ENCODE measurements at regions not wholly inside any gene's neighbourhood (a gene's known extent, or its start where the extent isn't known, plus 50 kb on each side); places are given as distances from the start of the nearest gene placed in this dataset.

GRCh38 chr4:18881556-18881955 is 860.0 kb upstream of the LCORL start:
- no peaks in the 10 kb centered on the region for H3K36me3 Mint-ChIP-seq
- DNase-seq (ENCODE audit: low spot score in 2 of 2) (no peak), ATAC-seq (ENCODE audit: low read depth) (no peak)
- H3K27me3 Mint-ChIP-seq = no peaks in the 10 kb centered on the region
- no peaks in the 10 kb centered on the region for H3K4me1 Mint-ChIP-seq
- H3K27ac Mint-ChIP-seq = no peak overlapping the region
- H3K4me3 Mint-ChIP-seq = no peak overlapping the region
- H3K9me3 Mint-ChIP-seq = no peaks in the 10 kb centered on the region

DNA sequence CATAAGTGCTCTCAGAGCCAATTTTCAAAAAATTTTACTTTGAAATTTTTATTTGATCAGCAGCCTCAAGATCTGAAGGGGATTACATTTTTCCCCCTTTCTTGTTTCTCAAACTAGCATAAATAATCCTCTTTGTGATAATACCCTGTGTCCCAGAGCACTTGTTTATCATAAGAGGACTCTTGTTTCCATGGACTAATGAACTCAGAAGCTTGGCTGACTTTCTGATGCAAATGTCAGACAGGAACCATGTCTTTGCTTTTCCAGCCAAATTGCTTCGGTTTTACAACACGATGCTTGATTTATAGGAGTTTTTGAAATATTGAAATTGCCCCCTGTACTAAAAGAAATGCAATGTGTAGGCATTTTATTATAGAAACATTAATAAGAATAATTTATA is 859.3 kb upstream of the LCORL start:
- no peak overlapping the region for H3K4me3 Mint-ChIP-seq
- H3K36me3 Mint-ChIP-seq = no peaks in the 10 kb centered on the region
- no peak overlapping the region for H3K27ac Mint-ChIP-seq
- ATAC-seq (ENCODE audit: low read depth) = no peak
- DNase-seq (ENCODE audit: low spot score in 2 of 2) = no peak
- no peaks in the 10 kb centered on the region for H3K9me3 Mint-ChIP-seq
- no peaks in the 10 kb centered on the region for H3K27me3 Mint-ChIP-seq
- no peaks in the 10 kb centered on the region for H3K4me1 Mint-ChIP-seq

DNA sequence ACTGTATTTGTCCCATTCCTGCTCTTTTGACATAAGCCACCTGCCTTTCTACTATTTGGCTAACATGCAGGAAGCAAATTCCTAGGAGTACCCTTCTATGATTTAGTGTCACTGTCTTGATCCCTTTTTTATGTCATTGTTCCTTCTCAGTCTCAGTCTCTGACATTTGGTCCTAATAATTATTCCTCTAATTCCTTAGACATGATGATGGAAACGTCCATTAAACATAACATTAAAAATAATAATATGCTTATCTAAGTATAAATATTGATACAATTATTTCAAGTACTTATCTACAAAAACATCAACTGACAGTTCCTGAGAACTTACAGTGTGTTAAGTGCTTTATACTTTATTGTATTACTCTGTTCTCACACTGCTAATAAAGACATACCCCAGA is 857.0 kb upstream of the LCORL start:
- H3K4me1 Mint-ChIP-seq = no peaks in the 10 kb centered on the region
- no peak overlapping the region for H3K27ac Mint-ChIP-seq
- H3K4me3 Mint-ChIP-seq = no peak overlapping the region
- ATAC-seq (ENCODE audit: low read depth) = no peak
- H3K9me3 Mint-ChIP-seq = peaks cover 3% of the 10 kb centered on the region
- H3K27me3 Mint-ChIP-seq = no peaks in the 10 kb centered on the region
- no peaks in the 10 kb centered on the region for H3K36me3 Mint-ChIP-seq
- DNase-seq (ENCODE audit: low spot score in 2 of 2) = no peak

GRCh38 chr4:18869166-18869565 is 847.6 kb upstream of the LCORL start:
- Mint-ChIP-seq H3K27ac (no peak overlapping the region), H3K27me3 (no peaks in the 10 kb centered on the region), H3K9me3 (peaks cover 3% of the 10 kb centered on the region), H3K36me3 (no peaks in the 10 kb centered on the region), H3K4me3 (no peak overlapping the region), H3K4me1 (no peaks in the 10 kb centered on the region)
- no peak for ATAC-seq (ENCODE audit: low read depth)
- no peak for DNase-seq (ENCODE audit: low spot score in 2 of 2)

GRCh38 chr4:18860836-18861530 is 839.4 kb upstream of the LCORL start:
- no peaks in the 10 kb centered on the region for H3K36me3 Mint-ChIP-seq
- H3K4me1 Mint-ChIP-seq = no peaks in the 10 kb centered on the region
- ATAC-seq (ENCODE audit: low read depth) = no peak
- no peak for DNase-seq (ENCODE audit: low spot score in 2 of 2)
- no peak overlapping the region for H3K4me3 Mint-ChIP-seq
- no peaks in the 10 kb centered on the region for H3K27me3 Mint-ChIP-seq
- no peaks in the 10 kb centered on the region for H3K9me3 Mint-ChIP-seq
- no peak overlapping the region for H3K27ac Mint-ChIP-seq

GRCh38 chr4:18859468-18859867 is 837.9 kb upstream of the LCORL start:
- Mint-ChIP-seq H3K4me3 (no peak overlapping the region), H3K36me3 (no peaks in the 10 kb centered on the region), H3K4me1 (no peaks in the 10 kb centered on the region), H3K27me3 (no peaks in the 10 kb centered on the region), H3K9me3 (peaks cover 2% of the 10 kb centered on the region), H3K27ac (no peak overlapping the region)
- ATAC-seq (ENCODE audit: low read depth) = no peak
- no peak for DNase-seq (ENCODE audit: low spot score in 2 of 2)

- ATAC-seq (ENCODE audit: low read depth) (no peak), DNase-seq (ENCODE audit: low spot score in 2 of 2) (no peak)
- H3K4me1 Mint-ChIP-seq = no peaks in the 10 kb centered on the region
- H3K27ac Mint-ChIP-seq = no peak overlapping the region
- H3K9me3 Mint-ChIP-seq = peaks cover 2% of the 10 kb centered on the region
- no peaks in the 10 kb centered on the region for H3K36me3 Mint-ChIP-seq
- no peaks in the 10 kb centered on the region for H3K27me3 Mint-ChIP-seq
- H3K4me3 Mint-ChIP-seq = no peak overlapping the region
These were observed 836.8 kb upstream of the LCORL start for GRCh38 chr4:18858229-18858922.

DNA sequence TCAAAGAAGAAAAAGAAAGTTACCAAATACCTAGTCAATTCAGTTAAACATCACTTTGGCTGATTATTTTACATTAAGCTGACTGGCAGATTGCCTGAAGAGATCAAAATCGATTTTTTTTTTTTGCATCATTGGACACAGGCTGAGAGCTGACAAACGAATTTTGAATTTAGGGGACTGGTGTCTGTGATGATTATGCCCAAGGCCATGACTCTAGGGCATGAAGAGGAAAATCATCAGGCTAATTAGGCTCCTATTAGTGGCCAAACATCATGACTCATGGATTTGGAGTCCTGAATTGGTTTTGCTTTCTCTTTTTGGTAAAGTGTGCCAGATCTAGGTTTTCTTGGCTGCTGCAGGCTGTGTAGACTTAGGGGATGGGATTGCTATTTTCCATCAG is 829.3 kb upstream of the LCORL start:
- DNase-seq (ENCODE audit: low spot score in 2 of 2) = no peak
- Mint-ChIP-seq H3K4me1 (no peaks in the 10 kb centered on the region), H3K9me3 (peaks cover 4% of the 10 kb centered on the region), H3K36me3 (no peaks in the 10 kb centered on the region), H3K27me3 (no peaks in the 10 kb centered on the region), H3K4me3 (no peak overlapping the region), H3K27ac (no peak overlapping the region)
- ATAC-seq (ENCODE audit: low read depth) = no peak

DNA sequence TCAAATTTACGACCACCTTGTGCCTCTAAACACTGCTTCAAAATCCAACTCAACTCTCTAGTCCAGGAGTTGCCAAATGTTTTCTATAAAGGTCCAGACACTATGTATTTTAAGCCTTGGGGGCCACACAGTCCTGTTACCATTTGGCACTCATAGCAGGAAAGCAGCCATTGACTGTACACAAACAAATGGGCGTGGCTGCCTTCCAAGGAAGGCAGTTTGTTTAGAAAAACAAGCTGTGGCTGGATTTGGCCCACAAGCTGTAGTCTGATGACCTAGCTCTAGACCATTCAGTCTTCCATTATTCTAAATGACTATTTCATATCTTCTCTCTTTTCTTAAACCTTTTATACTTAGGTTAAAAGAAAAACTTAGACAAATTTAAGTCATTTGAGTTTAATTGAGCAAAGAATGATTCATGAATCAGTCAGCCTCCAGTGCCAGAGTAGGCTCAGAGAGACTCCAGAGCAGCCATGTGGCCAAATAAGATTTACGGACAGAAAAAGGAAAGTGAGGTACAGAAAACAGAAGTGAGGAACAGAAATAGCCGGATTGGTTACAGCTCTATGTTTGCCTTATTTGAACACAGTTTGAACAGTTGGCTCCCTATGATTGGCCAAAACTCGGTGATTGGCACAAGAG is 825.8 kb upstream of the LCORL start:
- ATAC-seq (ENCODE audit: low read depth) = no peak
- Mint-ChIP-seq H3K4me1 (no peaks in the 10 kb centered on the region), H3K9me3 (peaks cover 3% of the 10 kb centered on the region), H3K27ac (no peak overlapping the region), H3K36me3 (no peaks in the 10 kb centered on the region), H3K4me3 (no peak overlapping the region), H3K27me3 (no peaks in the 10 kb centered on the region)
- no peak for DNase-seq (ENCODE audit: low spot score in 2 of 2)

GRCh38 chr4:18846313-18846712 is 824.8 kb upstream of the LCORL start:
- no peaks in the 10 kb centered on the region for H3K36me3 Mint-ChIP-seq
- no peaks in the 10 kb centered on the region for H3K27me3 Mint-ChIP-seq
- no peak for DNase-seq (ENCODE audit: low spot score in 2 of 2)
- H3K4me3 Mint-ChIP-seq = no peak overlapping the region
- H3K27ac Mint-ChIP-seq = no peak overlapping the region
- peaks cover 3% of the 10 kb centered on the region for H3K9me3 Mint-ChIP-seq
- ATAC-seq (ENCODE audit: low read depth) = no peak
- no peaks in the 10 kb centered on the region for H3K4me1 Mint-ChIP-seq

GRCh38 chr4:18844726-18845125 is 823.2 kb upstream of the LCORL start:
- H3K36me3 Mint-ChIP-seq = no peaks in the 10 kb centered on the region
- no peaks in the 10 kb centered on the region for H3K4me1 Mint-ChIP-seq
- H3K27ac Mint-ChIP-seq = no peak overlapping the region
- H3K4me3 Mint-ChIP-seq = no peak overlapping the region
- no peak for DNase-seq (ENCODE audit: low spot score in 2 of 2)
- ATAC-seq (ENCODE audit: low read depth) = no peak
- no peaks in the 10 kb centered on the region for H3K27me3 Mint-ChIP-seq
- H3K9me3 Mint-ChIP-seq = peaks cover 3% of the 10 kb centered on the region

- no peak for DNase-seq (ENCODE audit: low spot score in 2 of 2)
- Mint-ChIP-seq H3K27me3 (no peaks in the 10 kb centered on the region), H3K27ac (no peak overlapping the region), H3K9me3 (peaks cover 2% of the 10 kb centered on the region), H3K4me3 (no peak overlapping the region), H3K4me1 (no peaks in the 10 kb centered on the region), H3K36me3 (no peaks in the 10 kb centered on the region)
- ATAC-seq (ENCODE audit: low read depth) = no peak
These were observed 820.9 kb upstream of the LCORL start for GRCh38 chr4:18842431-18842830.

GRCh38 chr4:18840481-18840880 is 818.9 kb upstream of the LCORL start:
- no peak for DNase-seq (ENCODE audit: low spot score in 2 of 2)
- Mint-ChIP-seq H3K27me3 (no peaks in the 10 kb centered on the region), H3K4me1 (no peaks in the 10 kb centered on the region), H3K9me3 (peaks cover 5% of the 10 kb centered on the region), H3K36me3 (no peaks in the 10 kb centered on the region), H3K4me3 (no peak overlapping the region), H3K27ac (no peak overlapping the region)
- no peak for ATAC-seq (ENCODE audit: low read depth)

- no peak for ATAC-seq (ENCODE audit: low read depth)
- H3K27ac Mint-ChIP-seq = no peak overlapping the region
- no peak overlapping the region for H3K4me3 Mint-ChIP-seq
- no peaks in the 10 kb centered on the region for H3K36me3 Mint-ChIP-seq
- no peaks in the 10 kb centered on the region for H3K4me1 Mint-ChIP-seq
- H3K9me3 Mint-ChIP-seq = no peaks in the 10 kb centered on the region
- no peak for DNase-seq (ENCODE audit: low spot score in 2 of 2)
- H3K27me3 Mint-ChIP-seq = no peaks in the 10 kb centered on the region
These were observed 794.8 kb upstream of the LCORL start for GRCh38 chr4:18816228-18816895.
